DND-41 (cell line): ENCODE measurements at regions not wholly inside any gene's neighbourhood (a gene's known extent, or its start where the extent isn't known, plus 50 kb on each side); places are given as distances from the start of the nearest gene placed in this dataset.

Experiments
- CTCF ChIP-seq: IDR thresholded peaks from 2 replicates; pipeline ENCODE4 v1.5.1; 2012; ENCODE audit warnings: borderline replicate concordance, low read length, moderate library complexity, mild to moderate bottlenecking; ENCODE audit not compliant: poor library complexity, severe bottlenecking; ENCODE audit errors: extremely low read depth
- EZH2 ChIP-seq: IDR thresholded peaks from 3 replicates; pipeline ENCODE4 v1.6.1; 2012; ENCODE audit warnings: borderline replicate concordance, low read depth, mild to moderate bottlenecking, moderate library complexity, low read length, inconsistent platforms; ENCODE audit not compliant: severe bottlenecking

- no peak for TF ChIP-seq CTCF
- TF ChIP-seq EZH2 = no peak
Observed at GRCh38 chr1:60753036-60753900, 329.1 kb upstream of the NFIA start.
